ENCODE measurements at regions not wholly inside any gene's neighbourhood (a gene's known extent, or its start where the extent isn't known, plus 50 kb on each side); places are given as distances from the start of the nearest gene placed in this dataset.
"Not testable (repeated sequence)": the region's sequence is repeated elsewhere in the genome, so short reads cannot be mapped to it uniquely, and the experiment has no call there.

- H3K9me3 ChIP-seq; H3K27me3 ChIP-seq; H3K36me3 ChIP-seq (ENCODE audit: low read depth, missing control alignments); H3K4me3 ChIP-seq; intact Hi-C loops (cut with DNase I; ENCODE audit: low total_unique reads); H3K4me1 ChIP-seq; H3K27ac ChIP-seq: not testable (repeated sequence)
- TF ChIP-seq CTCF (IDR thresholded peaks at IDR 0.05): peak in 1 of 3 experiments; percentile 33
- 83 to 93% methylated on average over 14 of the region's 14 CpGs for WGBS, 2 donors
- peak; percentile 70 for DNase-seq
Observed at GRCh38 chr7:111644595-111644994, 82.3 kb upstream of the IMMP2L start.

GRCh38 chr7:111642373-111642772, 80.1 kb upstream of the IMMP2L start:
- WGBS, 2 donors: 68 to 78% methylated on average over 3 of the region's 3 CpGs
- no peak overlapping the region for H3K4me3 ChIP-seq
- H3K4me1 ChIP-seq: no peaks in the 10 kb centered on the region
- H3K27ac ChIP-seq: no peak overlapping the region
- intact Hi-C loops (cut with DNase I; ENCODE audit: low total_unique reads): no loop called here
- TF ChIP-seq POLR2A (IDR thresholded peaks at IDR 0.05): no peak
- TF ChIP-seq CTCF (IDR thresholded peaks at IDR 0.05): no peak
- no peaks in the 10 kb centered on the region for H3K36me3 ChIP-seq (ENCODE audit: low read depth, missing control alignments)
- no peaks in the 10 kb centered on the region for H3K9me3 ChIP-seq
- no peaks in the 10 kb centered on the region for H3K27me3 ChIP-seq
- DNase-seq: peak; percentile 23

- no peaks in the 10 kb centered on the region for H3K27me3 ChIP-seq
- H3K36me3 ChIP-seq (ENCODE audit: low read depth, missing control alignments): no peaks in the 10 kb centered on the region
- intact Hi-C loops (cut with DNase I; ENCODE audit: low total_unique reads): no loop called here
- no peak for TF ChIP-seq POLR2A (IDR thresholded peaks at IDR 0.05)
- no peak for TF ChIP-seq CTCF (IDR thresholded peaks at IDR 0.05)
- no peaks in the 10 kb centered on the region for H3K9me3 ChIP-seq
- no peaks in the 10 kb centered on the region for H3K4me1 ChIP-seq
- WGBS, 2 donors: 59 to 66% methylated on average over 3 of the region's 3 CpGs
- no peak overlapping the region for H3K27ac ChIP-seq
- no peak overlapping the region for H3K4me3 ChIP-seq
- DNase-seq: no peak
Observed at GRCh38 chr7:111640416-111640815, 78.1 kb upstream of the IMMP2L start.

GRCh38 chr7:111639934-111640333, 77.6 kb upstream of the IMMP2L start:
- Histone ChIP-seq H3K27me3 (no peaks in the 10 kb centered on the region), H3K36me3 (ENCODE audit: low read depth, missing control alignments) (no peaks in the 10 kb centered on the region), H3K4me1 (no peaks in the 10 kb centered on the region), H3K4me3 (no peak overlapping the region), H3K9me3 (no peaks in the 10 kb centered on the region), H3K27ac (no peak overlapping the region)
- 39 to 47% methylated on average over 2 of the region's 2 CpGs for WGBS, 2 donors
- intact Hi-C loops (cut with DNase I; ENCODE audit: low total_unique reads): no loop called here
- DNase-seq: no peak
- TF ChIP-seq CTCF (IDR thresholded peaks at IDR 0.05) (no peak), POLR2A (IDR thresholded peaks at IDR 0.05) (no peak)

DNA sequence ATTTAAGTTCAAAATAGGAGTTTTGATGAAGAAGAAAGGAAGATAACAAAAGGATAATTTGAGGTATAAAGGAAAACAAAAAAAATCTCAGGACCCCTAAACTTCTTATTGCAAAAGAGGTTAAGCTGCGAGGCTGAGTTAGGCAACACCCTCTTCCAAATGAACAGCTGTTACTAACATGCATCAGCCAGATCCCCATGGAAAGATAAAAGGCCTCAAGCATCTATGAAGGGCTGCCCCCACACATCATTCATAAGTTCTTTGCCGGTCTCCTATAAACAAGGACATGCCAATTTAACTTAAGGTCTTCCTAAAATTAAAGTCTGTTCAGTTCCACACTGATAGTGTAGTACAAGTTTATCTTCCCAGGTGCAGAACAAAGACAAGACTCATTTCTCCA, 75.8 kb upstream of the IMMP2L start:
- no peak for TF ChIP-seq CTCF (IDR thresholded peaks at IDR 0.05)
- TF ChIP-seq POLR2A (IDR thresholded peaks at IDR 0.05): no peak
- WGBS, 2 donors: 29 to 64% methylated on average over 2 of the region's 2 CpGs
- Histone ChIP-seq H3K27ac (no peak overlapping the region), H3K36me3 (ENCODE audit: low read depth, missing control alignments) (no peaks in the 10 kb centered on the region), H3K27me3 (no peaks in the 10 kb centered on the region), H3K9me3 (no peaks in the 10 kb centered on the region), H3K4me1 (no peaks in the 10 kb centered on the region), H3K4me3 (no peak overlapping the region)
- DNase-seq: no peak
- intact Hi-C loops (cut with DNase I; ENCODE audit: low total_unique reads): no loop called here

All from testis (tissue), 2 donors.